ENCODE measurements at regions not wholly inside any gene's neighbourhood (a gene's known extent, or its start where the extent isn't known, plus 50 kb on each side); places are given as distances from the start of the nearest gene placed in this dataset.

DNA sequence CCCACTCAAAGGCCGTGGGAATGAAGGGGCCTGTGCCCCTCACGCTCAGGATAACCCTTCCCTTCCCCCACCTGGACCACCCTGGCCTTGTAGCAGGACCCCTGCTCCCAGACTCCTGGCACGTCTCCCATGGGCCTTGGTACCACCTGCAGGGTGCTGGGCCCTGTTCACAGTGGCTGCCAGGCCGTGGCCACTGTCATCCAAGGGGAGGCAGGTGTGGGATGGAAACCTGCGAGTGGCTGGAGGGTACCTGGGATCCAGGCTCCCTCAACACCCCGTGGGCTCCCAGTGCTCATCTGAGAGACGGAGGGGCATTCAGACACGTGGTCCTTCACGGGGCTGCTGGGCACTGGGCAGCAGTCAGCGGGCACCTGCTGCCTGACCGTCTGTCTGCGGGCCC is 75.6 kb upstream of the CIBAR2 start:
- TF ChIP-seq, protein P1, sequence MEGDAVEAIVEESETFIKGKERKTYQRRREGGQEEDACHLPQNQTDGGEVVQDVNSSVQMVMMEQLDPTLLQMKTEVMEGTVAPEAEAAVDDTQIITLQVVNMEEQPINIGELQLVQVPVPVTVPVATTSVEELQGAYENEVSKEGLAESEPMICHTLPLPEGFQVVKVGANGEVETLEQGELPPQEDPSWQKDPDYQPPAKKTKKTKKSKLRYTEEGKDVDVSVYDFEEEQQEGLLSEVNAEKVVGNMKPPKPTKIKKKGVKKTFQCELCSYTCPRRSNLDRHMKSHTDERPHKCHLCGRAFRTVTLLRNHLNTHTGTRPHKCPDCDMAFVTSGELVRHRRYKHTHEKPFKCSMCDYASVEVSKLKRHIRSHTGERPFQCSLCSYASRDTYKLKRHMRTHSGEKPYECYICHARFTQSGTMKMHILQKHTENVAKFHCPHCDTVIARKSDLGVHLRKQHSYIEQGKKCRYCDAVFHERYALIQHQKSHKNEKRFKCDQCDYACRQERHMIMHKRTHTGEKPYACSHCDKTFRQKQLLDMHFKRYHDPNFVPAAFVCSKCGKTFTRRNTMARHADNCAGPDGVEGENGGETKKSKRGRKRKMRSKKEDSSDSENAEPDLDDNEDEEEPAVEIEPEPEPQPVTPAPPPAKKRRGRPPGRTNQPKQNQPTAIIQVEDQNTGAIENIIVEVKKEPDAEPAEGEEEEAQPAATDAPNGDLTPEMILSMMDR (IDR thresholded peaks at IDR 0.05; ENCODE audit: borderline replicate concordance, extremely low read depth, low read length, poor library complexity, severe bottlenecking), result no peak
- no peak for TF ChIP-seq EZH2 (IDR thresholded peaks at IDR 0.05; ENCODE audit: borderline replicate concordance, low read depth, low read length, severe bottlenecking)
